ENCODE measurements at regions not wholly inside any gene's neighbourhood (a gene's known extent, or its start where the extent isn't known, plus 50 kb on each side); places are given as distances from the start of the nearest gene placed in this dataset.
"Not testable (repeated sequence)": the region's sequence is repeated elsewhere in the genome, so short reads cannot be mapped to it uniquely, and the experiment has no call there.

- no peak for DNase-seq
These were observed 1280.2 kb upstream of the ACO1 start for GRCh38 chr9:31104249-31104648.

GRCh38 chr9:31112491-31112890 is 1272.0 kb upstream of the ACO1 start:
- DNase-seq: no peak

- DNase-seq: no peak
These were observed 1270.1 kb upstream of the ACO1 start for GRCh38 chr9:31114346-31114745.

DNA sequence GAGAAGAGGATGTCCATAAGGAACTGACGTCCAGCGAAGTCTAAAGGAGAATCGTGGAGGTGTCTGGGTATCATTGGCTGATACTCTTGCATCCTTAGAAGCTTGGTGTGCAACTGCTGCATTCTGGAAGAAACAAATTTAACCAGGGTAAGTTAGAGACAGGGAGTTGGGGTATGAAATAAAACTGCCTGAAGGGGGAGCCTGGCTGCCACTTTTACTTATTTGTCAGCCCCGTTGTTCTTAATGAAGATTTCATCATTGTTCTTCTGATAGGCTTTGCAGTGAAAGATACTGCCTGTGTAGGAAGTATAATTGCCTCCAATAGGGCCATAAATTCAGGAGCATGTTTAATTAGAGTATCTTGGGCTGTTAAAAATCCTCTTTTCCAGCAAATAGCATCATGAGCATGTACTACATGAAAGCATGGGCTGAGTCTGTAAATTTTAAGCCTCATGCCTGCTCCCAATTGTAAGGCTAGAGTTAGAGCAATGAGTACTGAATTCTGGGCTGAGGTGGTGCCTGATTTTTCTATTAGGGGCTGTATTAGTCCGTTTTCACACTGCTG is 1264.5 kb upstream of the ACO1 start:
- peak; percentile 65 for DNase-seq

DNA sequence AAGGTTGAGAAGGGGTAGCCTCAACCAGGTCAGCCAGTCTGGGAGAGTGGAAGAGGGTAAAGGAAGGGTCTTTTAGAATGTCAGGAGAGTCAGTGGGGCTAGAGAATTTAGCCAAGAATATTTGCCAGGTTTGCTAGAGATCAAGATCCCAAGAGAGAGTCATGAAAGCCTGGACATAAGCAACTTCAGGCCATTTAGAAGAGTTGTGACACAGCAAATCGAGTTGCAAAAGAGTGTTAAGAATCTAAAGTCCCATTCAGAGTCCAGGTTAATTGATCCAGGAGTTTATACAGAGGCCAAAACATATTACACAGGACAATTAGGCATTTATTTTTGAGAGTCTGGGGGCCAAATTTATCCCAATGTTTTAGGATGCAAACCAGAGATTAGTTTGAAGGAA is 1260.1 kb upstream of the ACO1 start:
- DNase-seq: no peak

DNA sequence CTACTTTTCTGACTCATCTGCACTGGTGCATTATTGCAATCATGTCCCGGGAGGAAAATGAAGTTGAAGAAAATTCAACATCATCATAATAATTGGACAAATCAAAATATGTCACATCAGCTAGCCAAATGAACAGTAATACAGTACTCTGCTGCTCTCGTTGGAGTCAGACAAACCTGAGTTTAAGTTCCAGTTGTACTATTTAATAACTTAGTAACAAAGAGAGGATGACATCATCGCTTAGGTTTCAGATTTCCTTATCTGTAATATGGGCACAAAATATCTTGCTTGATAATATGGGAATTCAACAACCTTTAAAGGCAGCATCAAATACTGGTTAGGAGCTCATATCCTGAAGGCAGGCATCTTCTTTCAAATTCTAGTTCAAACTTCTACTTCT is 1248.9 kb upstream of the ACO1 start:
- no peak for DNase-seq

- no peak for DNase-seq
These were observed 1247.9 kb upstream of the ACO1 start for GRCh38 chr9:31136524-31136923.

GRCh38 chr9:31137176-31138160 is 1247.0 kb upstream of the ACO1 start:
- no peak for DNase-seq

DNA sequence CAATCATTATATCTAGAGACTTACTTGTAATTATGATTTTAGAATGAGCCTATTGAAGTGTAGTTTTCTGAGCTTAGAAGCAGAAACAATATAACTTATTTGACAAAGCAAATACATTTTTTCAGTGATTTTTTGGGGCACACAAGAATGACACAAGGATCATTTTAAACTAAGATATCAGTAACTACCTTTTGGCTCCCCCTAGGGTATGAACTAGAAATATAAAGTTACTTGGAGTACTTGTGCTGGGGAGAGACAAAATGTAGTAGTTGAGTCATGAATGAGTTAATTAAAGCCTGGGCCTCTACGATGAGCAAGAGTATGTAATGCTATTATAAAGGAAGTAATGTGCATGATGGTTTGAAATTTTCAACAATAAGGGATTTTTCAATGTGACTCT is 1244.1 kb upstream of the ACO1 start:
- no peak for DNase-seq

- DNase-seq: no peak
These were observed 1242.0 kb upstream of the ACO1 start for GRCh38 chr9:31142456-31142855.

- no peak for DNase-seq
These were observed 1239.8 kb upstream of the ACO1 start for GRCh38 chr9:31144614-31145013.

- DNase-seq: no peak
These were observed 1237.8 kb upstream of the ACO1 start for GRCh38 chr9:31146485-31147166.

DNA sequence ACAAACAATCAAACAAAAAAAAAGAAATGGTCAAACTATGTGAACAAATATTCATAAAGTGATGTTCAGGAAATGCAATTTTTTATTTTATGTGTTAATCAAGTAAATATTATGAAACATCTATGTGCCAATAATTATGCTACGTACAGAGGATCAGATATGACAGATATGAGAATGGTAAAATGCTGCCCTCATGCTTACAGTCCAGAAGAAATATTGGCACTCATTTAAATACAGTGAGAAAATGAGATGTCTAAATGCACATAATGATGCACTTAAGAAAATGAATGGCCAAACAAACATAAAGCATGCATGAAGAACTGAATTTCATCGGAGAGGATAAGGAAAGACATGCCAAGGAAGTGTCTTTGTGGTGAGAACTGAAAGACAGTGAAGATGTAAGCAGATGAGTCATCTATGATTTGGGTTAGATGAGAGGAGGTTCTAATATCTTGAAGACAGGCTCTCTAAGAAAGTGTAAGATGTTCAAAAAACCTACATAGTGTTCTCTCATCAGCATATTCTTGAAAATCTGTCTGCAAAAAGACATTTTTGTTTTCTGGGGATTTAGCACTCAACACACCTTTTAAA is 1231.1 kb upstream of the ACO1 start:
- DNase-seq: no peak

DNA sequence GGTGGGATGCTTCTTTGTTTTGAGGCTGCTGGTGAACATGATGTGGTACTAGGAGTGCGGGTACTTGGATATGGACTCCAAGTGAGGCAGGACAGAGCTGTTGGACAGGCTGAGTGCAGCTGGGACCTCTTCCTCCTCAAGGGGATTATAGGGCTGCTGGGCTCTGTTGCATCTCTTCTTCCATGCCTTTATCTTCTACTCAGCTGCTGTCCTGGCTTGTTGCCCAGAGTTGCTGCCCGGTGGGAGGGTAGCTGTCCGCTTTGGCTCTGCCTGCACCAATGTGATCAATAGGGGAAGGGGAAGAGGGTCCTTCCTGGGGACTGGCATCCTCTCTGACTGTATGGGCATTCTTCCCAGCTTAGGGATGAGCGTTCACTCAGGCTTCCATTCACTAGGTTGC is 1217.9 kb upstream of the ACO1 start:
- DNase-seq: no peak

DNA sequence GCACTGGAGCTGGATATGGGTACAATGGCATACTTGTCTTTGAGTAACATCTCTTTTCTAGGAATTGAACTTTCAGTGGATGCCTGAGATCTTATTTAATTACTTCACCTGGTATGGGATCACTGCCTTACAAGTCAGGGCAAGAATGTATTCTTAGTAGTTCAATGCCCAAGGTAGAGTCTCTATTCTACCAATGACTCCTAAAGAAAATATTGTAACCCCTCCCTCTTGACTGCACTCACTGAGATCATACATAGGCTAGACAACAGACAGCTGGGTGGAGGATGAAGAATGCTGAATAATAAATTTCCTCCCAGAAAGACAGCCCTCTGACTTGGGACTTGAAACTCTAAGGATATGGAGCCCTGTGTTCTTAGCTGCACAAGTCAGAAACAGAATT is 1216.3 kb upstream of the ACO1 start:
- DNase-seq: no peak

DNA sequence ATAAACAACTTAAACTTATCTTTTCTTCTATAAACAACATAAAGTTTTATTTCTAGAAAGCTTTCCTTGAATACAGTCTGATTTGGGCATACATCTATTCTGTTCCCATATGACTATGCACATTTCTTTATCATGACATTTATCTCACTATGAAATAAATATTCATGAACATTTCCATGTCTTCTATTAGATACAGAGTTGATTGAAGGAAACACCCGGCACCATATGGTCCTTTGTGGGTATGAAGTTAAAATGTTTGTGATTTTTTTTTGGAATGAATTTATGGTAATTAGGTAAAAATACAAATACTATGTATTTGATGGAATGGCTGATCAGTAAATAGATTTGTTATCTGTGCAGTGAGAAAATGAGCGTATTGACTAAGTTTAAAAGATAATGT is 1209.8 kb upstream of the ACO1 start:
- no peak for DNase-seq

DNA sequence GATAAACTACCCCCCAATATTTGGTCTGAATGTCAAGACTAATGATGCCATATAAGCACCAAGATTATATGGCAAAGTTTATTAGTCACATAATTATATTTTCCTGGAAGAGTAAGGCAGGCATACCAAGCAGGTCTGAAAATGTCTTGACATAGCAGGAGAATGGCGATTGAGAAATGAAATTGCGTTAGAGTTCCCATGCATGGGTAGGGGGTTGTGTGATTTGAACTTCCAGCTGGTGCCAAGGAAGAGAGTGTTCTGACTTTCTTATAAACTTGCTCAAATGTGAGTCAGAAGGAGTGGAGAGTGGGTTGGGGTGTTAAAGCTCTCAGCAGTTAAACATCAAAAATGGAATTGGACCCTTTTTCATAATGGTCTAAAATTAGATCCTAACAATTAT is 1200.6 kb upstream of the ACO1 start:
- no peak for DNase-seq

DNA sequence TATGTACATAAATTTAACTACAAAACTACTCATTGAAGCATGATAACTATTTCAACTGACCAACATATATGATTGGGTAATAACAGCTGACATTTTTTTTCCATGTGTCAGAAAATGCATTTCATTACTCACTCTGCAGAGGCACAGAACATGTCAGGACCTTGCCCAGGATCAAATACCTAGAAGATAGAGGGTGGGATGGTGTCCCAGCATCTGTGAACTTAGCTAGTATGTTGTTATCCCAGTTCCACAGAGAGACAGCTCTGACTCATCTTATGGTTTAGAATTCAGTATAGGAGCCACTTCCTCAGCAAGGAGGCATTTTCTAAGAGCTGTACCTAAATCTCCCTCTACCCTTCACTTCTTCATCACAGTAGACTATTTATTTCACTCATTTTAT is 1198.6 kb upstream of the ACO1 start:
- no peak for DNase-seq

DNA sequence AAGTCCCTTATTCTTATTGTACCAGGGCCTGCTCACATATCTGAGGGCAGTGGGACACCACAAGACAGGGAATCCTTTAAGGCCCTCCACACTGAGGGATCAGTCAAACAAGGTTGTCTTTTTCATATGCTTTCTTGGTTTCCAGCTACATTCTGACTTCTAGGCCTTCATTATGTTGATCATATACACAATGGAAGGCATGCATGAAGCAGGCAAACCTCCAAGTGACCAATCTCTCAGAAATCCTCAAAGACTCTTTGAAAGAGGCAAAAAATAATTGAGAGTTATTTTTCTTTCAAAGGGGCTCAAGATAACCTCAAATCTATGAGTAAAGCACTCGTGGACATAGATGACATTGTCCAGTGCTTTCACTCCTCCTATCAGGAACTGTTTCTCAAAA is 1195.9 kb upstream of the ACO1 start:
- DNase-seq: no peak

DNA sequence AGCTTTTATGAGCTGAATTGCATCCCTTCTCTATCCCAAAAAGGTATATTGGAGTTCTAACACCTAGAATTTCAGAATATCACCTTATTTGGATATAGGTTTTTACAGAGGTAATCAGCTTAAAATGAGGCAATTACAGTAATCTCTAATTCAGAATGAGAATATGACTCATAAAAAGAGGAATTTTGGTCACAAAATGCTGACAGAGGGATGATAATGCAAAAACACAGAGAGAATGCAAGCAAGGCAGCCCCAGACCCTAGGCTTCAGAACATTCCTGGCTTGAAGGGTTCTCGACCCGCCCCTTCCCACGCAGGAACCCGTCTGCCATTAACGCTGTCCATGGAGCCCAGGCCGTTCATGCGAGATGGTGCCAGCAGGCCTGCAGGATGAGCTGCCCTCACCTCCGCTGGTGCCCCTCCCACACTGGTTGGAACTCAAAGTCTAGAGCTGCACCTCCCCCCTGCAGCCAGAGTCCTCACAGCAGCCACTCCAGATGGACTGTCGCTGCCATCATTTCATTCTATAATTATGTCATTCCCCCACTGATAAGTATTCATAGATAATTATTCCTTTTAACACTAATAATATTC is 1173.4 kb upstream of the ACO1 start:
- peak; percentile 67 for DNase-seq

GRCh38 chr9:31229976-31230375 is 1154.5 kb upstream of the ACO1 start:
- not testable (repeated sequence) for DNase-seq

DNA sequence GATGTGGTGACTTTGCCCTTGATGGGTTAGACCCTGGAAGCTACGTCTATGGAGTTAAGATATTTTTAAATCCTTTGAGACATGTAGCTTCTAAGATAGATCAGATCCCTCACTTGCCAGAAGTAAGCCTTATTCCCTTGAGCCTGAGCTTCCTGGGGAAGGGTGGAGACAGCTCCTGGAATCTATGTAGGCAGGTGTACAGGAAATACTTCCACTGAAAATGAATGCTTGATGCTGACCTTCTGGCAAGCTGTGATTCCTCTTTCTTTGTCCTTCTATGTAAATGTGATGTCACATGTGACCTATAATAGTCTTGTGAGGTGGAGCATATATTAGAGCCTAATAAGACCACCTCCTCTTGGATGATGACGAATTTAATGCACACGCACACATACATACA is 1152.0 kb upstream of the ACO1 start:
- no peak for DNase-seq

DNA sequence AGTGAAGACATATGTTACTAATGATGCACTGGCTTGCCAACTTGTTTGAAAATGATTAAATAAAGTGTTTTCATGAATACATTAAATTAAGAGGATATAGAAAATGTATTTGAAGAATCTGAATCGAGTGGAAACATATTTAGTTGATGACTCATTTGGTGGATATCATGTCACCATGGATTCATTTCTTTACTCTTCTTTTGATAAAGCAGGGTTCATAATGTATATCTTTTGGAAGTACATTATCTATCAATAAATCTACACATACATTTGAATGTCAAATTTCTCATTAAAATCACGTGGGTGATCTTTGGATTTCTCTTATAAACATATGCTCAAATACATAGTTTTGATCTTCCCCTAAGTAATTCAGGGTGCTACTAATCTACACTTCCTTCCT is 1148.1 kb upstream of the ACO1 start:
- DNase-seq: no peak
